H9 (cell line): ENCODE measurements at regions not wholly inside any gene's neighbourhood (a gene's known extent, or its start where the extent isn't known, plus 50 kb on each side); places are given as distances from the start of the nearest gene placed in this dataset.

Source experiments
- DNase-seq: peaks from one replicate; pipeline ENCODE4 v3.0.0-alpha.2; 2017
- H2AFZ ChIP-seq: one replicate; pipeline ENCODE4 v1.6.1; 2013; ENCODE audit warnings: mild to moderate bottlenecking, low read length, control low read depth, moderate library complexity
- H2AK5ac ChIP-seq: 2 replicates; pipeline ENCODE4 v1.6.1; 2013; ENCODE audit warnings: low read length, control low read depth, mixed read lengths; ENCODE audit not compliant: insufficient read length
- H2BK120ac ChIP-seq: one replicate; pipeline ENCODE4 v1.6.1; 2013; ENCODE audit warnings: low read depth, mild to moderate bottlenecking, low read length, control low read depth, inconsistent platforms; ENCODE audit not compliant: poor library complexity, severe bottlenecking
- H2BK12ac ChIP-seq: 2 replicates; pipeline ENCODE4 v1.6.1; 2013; ENCODE audit warnings: low read length, control low read depth, mixed read lengths, low read depth; ENCODE audit not compliant: insufficient read length
- H2BK15ac ChIP-seq: 2 replicates; pipeline ENCODE4 v1.6.1; 2013; ENCODE audit warnings: low read depth, low read length, control low read depth
- H2BK20ac ChIP-seq: one replicate; pipeline ENCODE4 v1.6.1; 2013; ENCODE audit warnings: low read depth, mild to moderate bottlenecking, low read length, control low read depth, inconsistent platforms; ENCODE audit not compliant: poor library complexity, severe bottlenecking
- H2BK5ac ChIP-seq: 2 replicates; pipeline ENCODE4 v1.6.1; 2013; ENCODE audit warnings: low read length, control low read depth, mixed read lengths; ENCODE audit not compliant: insufficient read length
- H3K14ac ChIP-seq: 2 replicates; pipeline ENCODE4 v1.6.1; 2013; ENCODE audit warnings: low read length, control low read depth; ENCODE audit not compliant: insufficient read depth
- H3K18ac ChIP-seq: 2 replicates; pipeline ENCODE4 v1.6.1; 2013; ENCODE audit warnings: low read depth, mild to moderate bottlenecking, mixed read lengths, low read length, control low read depth; ENCODE audit not compliant: insufficient read length
- H3K23ac ChIP-seq: 2 replicates; pipeline ENCODE4 v1.6.1; 2013; ENCODE audit warnings: low read length, control low read depth, mixed read lengths, low read depth; ENCODE audit not compliant: insufficient read length
- H3K23me2 ChIP-seq: 2 replicates; pipeline ENCODE4 v1.6.1; 2013; ENCODE audit warnings: low read depth, mild to moderate bottlenecking, mixed read lengths, low read length, control low read depth; ENCODE audit not compliant: insufficient read length, poor library complexity, severe bottlenecking
- H3K27ac ChIP-seq: 2 replicates; pipeline ENCODE4 v1.5.1; 2013; ENCODE audit warnings: low read length, control low read depth, mixed read lengths, low read depth; ENCODE audit not compliant: insufficient read length
- H3K27me3 ChIP-seq: 2 replicates; pipeline ENCODE4 v1.6.1; 2013; ENCODE audit warnings: low read length, control low read depth, inconsistent platforms; ENCODE audit not compliant: insufficient read depth
- H3K4ac ChIP-seq: 2 replicates; pipeline ENCODE4 v1.6.1; 2013; ENCODE audit warnings: low read depth, mild to moderate bottlenecking, control low read depth, inconsistent platforms, low read length, moderate library complexity
- H3K4me1 ChIP-seq: 2 replicates; pipeline ENCODE4 v1.6.1; 2013; ENCODE audit warnings: low read length, control low read depth, inconsistent platforms; ENCODE audit not compliant: insufficient read depth
- H3K4me2 ChIP-seq: 2 replicates; pipeline ENCODE4 v1.6.1; 2013; ENCODE audit warnings: low read length, control low read depth, mixed read lengths; ENCODE audit not compliant: insufficient read length, insufficient read depth
- H3K56ac ChIP-seq: 2 replicates; pipeline ENCODE4 v1.6.1; 2013; ENCODE audit warnings: low read depth, mild to moderate bottlenecking, mixed read lengths, low read length, control low read depth; ENCODE audit not compliant: insufficient read length
- H3K79me1 ChIP-seq: 2 replicates; pipeline ENCODE4 v1.6.1; 2013; ENCODE audit warnings: low read depth, mild to moderate bottlenecking, moderate library complexity, low read length, control low read depth, inconsistent platforms; ENCODE audit not compliant: insufficient read depth, poor library complexity, severe bottlenecking
- H3K79me2 ChIP-seq: 2 replicates; pipeline ENCODE4 v1.6.1; 2013; ENCODE audit warnings: low read length, control low read depth, inconsistent platforms; ENCODE audit not compliant: insufficient read depth
- H3K9ac ChIP-seq: 2 replicates; pipeline ENCODE4 v1.6.1; 2013; ENCODE audit warnings: low read length, control low read depth, mixed read lengths; ENCODE audit not compliant: insufficient read length; ENCODE audit errors: extremely low read depth
- H3K9me3 ChIP-seq: one replicate; pipeline ENCODE4 v1.6.1; 2013; ENCODE audit warnings: low read depth, low read length, inconsistent platforms; ENCODE audit not compliant: control insufficient read depth
- H3T11ph ChIP-seq: one replicate; pipeline ENCODE4 v1.6.1; 2013; ENCODE audit warnings: mild to moderate bottlenecking, low read length, control low read depth, inconsistent platforms
- H4K20me1 ChIP-seq: one replicate; pipeline ENCODE4 v1.6.1; 2013; ENCODE audit not compliant: control insufficient read depth, insufficient read length, insufficient read depth
- H4K5ac ChIP-seq: 2 replicates; pipeline ENCODE4 v1.6.1; 2013; ENCODE audit warnings: low read depth, mild to moderate bottlenecking, mixed read lengths, low read length, control low read depth; ENCODE audit not compliant: insufficient read length
- H4K8ac ChIP-seq: replicated peaks from 2 replicates; pipeline ENCODE4 v1.6.1; 2013; ENCODE audit warnings: low read length, control low read depth, mixed read lengths, low read depth; ENCODE audit not compliant: insufficient read length
- H4K91ac ChIP-seq: 2 replicates; pipeline ENCODE4 v1.6.1; 2013; ENCODE audit warnings: low read depth, mild to moderate bottlenecking, moderate library complexity, mixed read lengths, low read length, control low read depth; ENCODE audit not compliant: insufficient read length
- H3K27ac Mint-ChIP-seq, 3 experiments: 2 replicates in 2 of 3; 3 replicates in 1 of 3; pipeline ENCODE4 v1.8.0; 2020 to 2021; ENCODE audit warnings: mixed read lengths in 3 of 3, mild to moderate bottlenecking in 1 of 3, moderate library complexity in 1 of 3
- H3K27me3 Mint-ChIP-seq: 2 replicates; pipeline ENCODE4 v1.8.0; 2021; ENCODE audit warnings: low read depth, mild to moderate bottlenecking, moderate library complexity, mixed read lengths
- H3K36me3 Mint-ChIP-seq, 3 experiments: 2 replicates in 2 of 3; 3 replicates in 1 of 3; pipeline ENCODE4 v1.8.0; 2020 to 2021; ENCODE audit warnings: low read depth in 3 of 3, mixed read lengths in 3 of 3; ENCODE audit not compliant: insufficient read depth in 1 of 3
- H3K4me1 Mint-ChIP-seq, 2 experiments: 2 replicates each; pipeline ENCODE4 v1.8.0; 2020; ENCODE audit warnings: mixed read lengths in 2 of 2
- H3K4me3 Mint-ChIP-seq, 2 experiments: 2 replicates in 1 of 2; 3 replicates in 1 of 2; pipeline ENCODE4 v1.8.0; 2020 to 2021; ENCODE audit warnings: mild to moderate bottlenecking in 2 of 2, mixed read lengths in 2 of 2, moderate library complexity in 1 of 2
- H3K9me3 Mint-ChIP-seq, 2 experiments: 2 replicates in 1 of 2; 3 replicates in 1 of 2; pipeline ENCODE4 v1.8.0; 2020; ENCODE audit warnings: mild to moderate bottlenecking in 2 of 2, mixed read lengths in 2 of 2, moderate library complexity in 1 of 2
- WGBS: extraction: QIAGEN DNeasy Blood & Tissue Kit; methylation state at CpG from one replicate; pipeline ENCODE4 v1.1.7; 2013; ENCODE audit warnings: missing lambda C conversion rate, low lambda C conversion rate, mixed read lengths; ENCODE audit not compliant: insufficient read length; ENCODE audit errors: extremely low coverage; 5-methylcytosine and 5-hydroxymethylcytosine counted together
- TF ChIP-seq, protein P1 (sequence below): fragments of 200-600 bp; sonication (generic); conservative IDR thresholded peaks from 3 replicates; pipeline ENCODE4 v1.8.0; 2021; ENCODE audit warnings: antibody characterized with exemption, mild to moderate bottlenecking

DNA sequence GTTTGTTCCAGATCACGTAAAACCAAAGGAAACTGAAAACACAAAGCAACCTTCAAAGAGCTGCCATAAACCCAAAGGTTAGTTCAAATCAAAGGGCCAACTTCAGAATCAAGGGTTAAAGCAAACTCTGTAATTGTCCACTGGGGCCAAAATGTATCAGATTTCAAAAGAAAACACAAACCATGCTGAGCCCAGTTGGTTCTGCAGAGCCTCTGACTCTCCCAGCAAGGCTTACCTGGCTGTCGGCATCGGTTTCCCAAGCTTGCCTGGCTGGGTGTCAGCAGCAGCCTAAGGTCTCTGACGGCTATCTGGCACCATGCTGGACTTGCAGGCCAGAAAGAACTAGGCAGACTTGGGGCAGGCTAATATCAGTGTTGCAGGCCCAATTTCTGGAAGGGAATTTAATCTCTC is 125.3 kb downstream of the DAD1 start:
- no peak for DNase-seq
- Histone ChIP-seq H2AFZ (no peak overlapping the region), H3K4me1 (no peaks in the 10 kb centered on the region), H2BK120ac (no peak overlapping the region), H3K56ac (no peak overlapping the region), H3K4me2 (no peak overlapping the region), H4K91ac (no peak overlapping the region), H3K79me1 (no peaks in the 10 kb centered on the region), H2BK15ac (no peak overlapping the region), H3K4ac (no peak overlapping the region), H2BK20ac (no peak overlapping the region), H2BK5ac (no peak overlapping the region), H4K8ac (no peak overlapping the region), H3K27ac (no peak overlapping the region), H4K20me1 (no peaks in the 10 kb centered on the region), H3K23ac (no peak overlapping the region), H3K18ac (no peak overlapping the region), H2BK12ac (no peak overlapping the region), H2AK5ac (no peak overlapping the region), H3K23me2 (no peaks in the 10 kb centered on the region), H3T11ph (no peak overlapping the region), H3K9me3 (no peaks in the 10 kb centered on the region), H3K27me3 (no peaks in the 10 kb centered on the region), H4K5ac (no peak overlapping the region), H3K9ac (no peak overlapping the region), H3K79me2 (no peaks in the 10 kb centered on the region), H3K14ac (no peak overlapping the region; the same call in 1 of the 2 replicates)
- TF ChIP-seq, protein P1, sequence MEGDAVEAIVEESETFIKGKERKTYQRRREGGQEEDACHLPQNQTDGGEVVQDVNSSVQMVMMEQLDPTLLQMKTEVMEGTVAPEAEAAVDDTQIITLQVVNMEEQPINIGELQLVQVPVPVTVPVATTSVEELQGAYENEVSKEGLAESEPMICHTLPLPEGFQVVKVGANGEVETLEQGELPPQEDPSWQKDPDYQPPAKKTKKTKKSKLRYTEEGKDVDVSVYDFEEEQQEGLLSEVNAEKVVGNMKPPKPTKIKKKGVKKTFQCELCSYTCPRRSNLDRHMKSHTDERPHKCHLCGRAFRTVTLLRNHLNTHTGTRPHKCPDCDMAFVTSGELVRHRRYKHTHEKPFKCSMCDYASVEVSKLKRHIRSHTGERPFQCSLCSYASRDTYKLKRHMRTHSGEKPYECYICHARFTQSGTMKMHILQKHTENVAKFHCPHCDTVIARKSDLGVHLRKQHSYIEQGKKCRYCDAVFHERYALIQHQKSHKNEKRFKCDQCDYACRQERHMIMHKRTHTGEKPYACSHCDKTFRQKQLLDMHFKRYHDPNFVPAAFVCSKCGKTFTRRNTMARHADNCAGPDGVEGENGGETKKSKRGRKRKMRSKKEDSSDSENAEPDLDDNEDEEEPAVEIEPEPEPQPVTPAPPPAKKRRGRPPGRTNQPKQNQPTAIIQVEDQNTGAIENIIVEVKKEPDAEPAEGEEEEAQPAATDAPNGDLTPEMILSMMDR = no peak
- H3K4me3 Mint-ChIP-seq = no peak overlapping the region
- no peak overlapping the region for H3K27ac Mint-ChIP-seq
- no peaks in the 10 kb centered on the region for H3K36me3 Mint-ChIP-seq
- H3K4me1 Mint-ChIP-seq = peaks cover 0 to 8% of the 10 kb centered on the region in 2 experiments; a peak in 2 of 4 replicates
- no CpG with 5 or more reads among the region's 4 CpGs for WGBS
- H3K9me3 Mint-ChIP-seq = no peaks in the 10 kb centered on the region
- H3K27me3 Mint-ChIP-seq = no peaks in the 10 kb centered on the region
